ENCODE measurements at regions not wholly inside any gene's neighbourhood (a gene's known extent, or its start where the extent isn't known, plus 50 kb on each side); places are given as distances from the start of the nearest gene placed in this dataset.
"Not testable (repeated sequence)": the region's sequence is repeated elsewhere in the genome, so short reads cannot be mapped to it uniquely, and the experiment has no call there.

DNA sequence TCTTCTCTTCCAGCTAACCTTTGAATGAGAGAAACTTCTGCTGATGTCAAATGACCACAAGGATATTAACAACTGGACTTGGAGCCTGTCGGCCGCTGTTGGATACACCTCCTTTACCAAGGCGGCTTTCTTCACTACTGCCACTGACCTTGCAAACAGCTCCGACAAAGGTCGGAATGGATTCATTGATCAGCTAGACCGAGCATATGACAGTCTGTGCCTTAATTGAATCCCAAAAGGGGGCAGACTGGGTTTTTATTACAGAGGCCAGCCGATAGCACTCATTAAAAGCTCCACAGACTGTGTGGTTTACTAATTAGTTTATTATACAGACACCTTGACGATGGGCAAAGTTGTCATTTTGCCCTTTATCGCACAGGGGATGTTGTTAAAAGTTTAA, 394.5 kb downstream of the RERGL start:
- DNase-seq = no peak

DNA sequence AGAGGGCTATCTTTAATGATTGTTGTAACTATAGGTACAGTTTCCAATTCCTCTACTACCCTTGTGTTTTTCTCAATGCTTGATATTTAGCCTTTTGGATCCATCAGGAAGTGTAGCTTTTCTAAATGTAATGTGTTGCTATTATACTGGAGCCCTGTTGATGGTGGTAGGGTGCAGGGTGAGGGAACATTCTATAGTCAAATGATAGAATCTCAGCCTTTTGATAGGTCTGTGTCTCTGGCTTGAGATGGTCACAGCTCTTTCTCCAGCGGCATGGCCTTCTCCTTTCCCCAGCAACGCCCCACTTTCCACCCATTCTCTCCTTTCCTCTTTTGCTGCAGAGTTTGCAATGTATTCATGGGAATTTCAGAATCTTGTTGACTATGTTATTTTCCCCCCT, 398.6 kb downstream of the RERGL start:
- DNase-seq = no peak

DNA sequence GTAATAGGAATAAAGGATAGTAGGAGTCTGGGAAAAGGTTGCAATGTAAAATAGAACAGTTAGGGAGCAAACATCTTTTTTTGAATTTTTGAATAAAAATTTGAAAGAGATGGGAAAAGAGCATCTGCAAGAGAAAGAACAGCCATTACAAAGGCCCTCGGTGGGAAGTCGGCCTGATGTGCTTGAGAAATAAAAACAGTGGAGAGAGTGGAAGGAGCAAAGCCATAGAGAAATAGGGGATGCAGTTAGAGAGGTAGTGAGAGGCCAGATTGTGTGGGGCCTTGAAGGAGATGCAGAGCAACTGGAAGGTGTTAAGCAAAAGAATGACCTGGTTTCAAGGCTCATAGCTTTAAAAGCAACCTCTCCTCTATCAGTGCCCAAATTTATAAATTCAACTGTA, 409.8 kb downstream of the RERGL start:
- no peak for DNase-seq

DNA sequence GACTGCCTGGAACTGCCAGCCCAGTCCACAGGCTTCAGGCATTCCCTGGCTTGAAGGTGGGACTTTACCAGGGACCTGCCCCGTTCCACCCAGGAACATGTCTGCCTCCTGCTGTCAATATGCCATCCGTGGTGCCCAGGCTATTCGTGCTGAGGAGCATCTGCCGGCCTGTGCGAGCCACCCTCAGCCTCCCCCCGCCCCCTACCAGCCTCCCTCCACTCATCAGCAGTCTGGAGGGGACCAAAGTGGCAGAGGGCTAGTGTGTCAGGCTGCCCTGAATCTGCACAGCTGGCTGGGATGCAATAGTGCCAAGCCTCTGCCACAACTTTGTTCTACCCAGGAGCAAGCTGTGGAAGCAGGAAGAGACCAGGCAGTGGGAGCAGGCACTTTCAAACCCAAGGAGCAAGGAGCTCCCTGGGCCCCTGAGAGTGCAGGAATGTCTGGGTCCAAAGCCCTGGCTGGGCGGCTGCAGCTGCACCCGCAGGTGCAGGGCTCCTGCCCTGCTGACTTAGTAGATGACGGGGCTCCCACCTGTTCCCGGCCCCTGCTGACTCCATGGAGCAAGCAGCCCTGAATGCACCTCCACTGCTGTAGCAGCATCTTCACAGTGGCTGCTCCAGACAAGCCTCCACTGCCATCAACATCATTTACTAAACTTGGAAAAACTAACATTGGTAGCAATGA, 423.2 kb downstream of the RERGL start:
- DNase-seq = no peak

DNA sequence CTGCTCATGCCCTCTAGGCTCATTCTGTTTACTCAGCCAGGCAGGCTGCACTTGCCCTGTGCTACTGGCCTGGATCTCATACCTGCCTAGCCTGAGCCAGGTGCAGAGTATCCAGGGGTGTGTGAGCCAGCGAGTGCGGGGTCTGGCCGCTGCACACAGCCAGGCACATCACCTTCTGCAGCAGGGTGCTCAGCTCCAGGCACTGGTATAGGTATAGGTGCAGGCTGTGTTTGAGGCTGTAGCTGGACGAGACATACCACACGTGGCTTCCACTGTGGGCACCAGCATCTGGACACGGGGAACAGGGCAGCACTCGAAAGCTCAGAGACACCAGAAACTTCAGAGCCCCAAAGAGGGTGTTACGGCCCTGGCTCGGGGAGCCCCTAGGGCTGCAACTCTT, 424.2 kb downstream of the RERGL start:
- DNase-seq = no peak

DNA sequence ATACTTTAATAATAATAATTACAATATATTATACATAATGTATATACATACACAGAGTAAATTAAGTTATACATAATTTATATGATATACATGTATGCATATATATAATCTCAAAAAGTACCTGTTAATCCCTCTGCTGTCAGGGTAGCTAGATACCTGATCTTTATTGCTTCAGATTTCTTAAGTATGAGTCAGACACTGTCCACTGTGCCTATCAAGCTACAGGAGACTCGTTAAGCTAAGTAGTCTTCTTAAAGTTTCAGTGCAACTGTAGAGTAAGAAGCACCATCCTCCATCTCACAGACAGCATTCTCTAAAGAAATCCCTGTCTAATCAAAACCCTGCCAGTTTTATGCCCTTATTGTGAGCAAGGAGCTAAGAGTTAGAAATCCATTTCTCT, 428.7 kb downstream of the RERGL start:
- no peak for DNase-seq

DNA sequence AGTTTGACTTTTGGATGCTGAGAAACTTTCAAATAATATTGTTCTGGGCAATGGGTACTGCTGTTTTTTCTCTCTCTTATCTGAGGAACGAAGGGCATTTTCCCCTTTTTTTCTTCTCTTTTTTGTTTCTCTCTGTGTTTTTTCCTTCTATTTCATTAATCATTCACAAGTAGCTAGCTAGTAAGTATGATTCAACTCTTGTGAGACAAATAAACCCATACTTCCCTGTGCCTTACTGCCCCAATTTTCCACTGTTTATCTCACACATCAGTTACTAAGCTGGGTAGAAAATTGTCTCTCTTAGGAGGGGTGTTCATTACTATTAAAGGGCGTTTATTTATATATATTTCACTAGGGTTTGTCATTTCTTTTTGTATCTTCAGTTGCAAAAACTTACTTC, 437.6 kb downstream of the RERGL start:
- DNase-seq = no peak

DNA sequence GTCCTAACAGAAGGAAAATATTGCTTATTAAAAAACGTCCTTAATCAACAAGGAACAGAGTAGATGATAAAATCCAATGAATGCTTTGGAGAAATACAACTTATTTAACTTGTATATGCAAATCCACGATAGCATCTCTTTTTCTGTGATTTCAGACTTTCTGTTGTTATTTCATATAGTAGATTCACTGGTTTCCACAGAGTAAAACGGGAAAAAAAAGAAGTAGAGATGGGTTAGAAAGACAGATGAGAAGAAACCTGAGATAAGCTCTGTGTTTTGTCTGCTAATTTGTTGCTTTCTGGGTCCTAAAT, 447.7 kb downstream of the RERGL start:
- DNase-seq = no peak

DNA sequence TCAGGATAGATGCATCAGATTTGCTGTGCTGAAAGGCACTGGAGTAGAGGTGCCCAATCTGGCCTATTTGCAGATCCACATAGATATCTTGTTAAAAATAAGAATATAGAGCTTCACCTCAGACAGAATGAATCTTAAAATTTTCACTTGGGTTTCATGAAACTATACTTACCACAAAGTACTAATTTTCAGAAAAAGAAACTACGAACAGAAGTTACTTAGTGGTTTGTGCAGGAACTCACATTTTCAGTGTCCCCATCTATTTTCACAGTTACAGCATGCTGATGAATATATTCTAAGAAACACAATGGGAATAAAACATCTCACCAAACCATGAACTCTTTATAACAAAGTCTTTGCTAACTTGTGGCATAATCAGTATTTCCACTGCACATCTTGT, 449.4 kb downstream of the RERGL start:
- no peak for DNase-seq

DNA sequence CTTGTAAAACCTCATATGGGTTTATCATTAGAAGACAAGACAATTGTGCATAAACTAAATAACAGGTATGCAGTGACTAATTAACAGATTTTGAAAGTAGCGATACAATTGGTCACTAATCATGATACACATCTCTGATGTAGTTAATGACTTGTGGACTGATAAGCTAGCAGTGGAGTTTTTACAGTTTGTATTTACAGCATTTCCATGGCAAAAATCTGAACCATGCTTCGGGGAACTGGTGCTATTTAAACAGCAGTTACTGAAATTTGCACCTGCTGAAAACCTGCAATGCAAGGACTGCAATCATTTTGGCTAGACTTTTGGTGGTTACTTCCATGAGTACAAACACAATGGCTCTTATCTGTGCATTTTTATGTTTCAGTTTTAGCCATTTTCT, 471.2 kb downstream of the RERGL start:
- no peak for DNase-seq

DNA sequence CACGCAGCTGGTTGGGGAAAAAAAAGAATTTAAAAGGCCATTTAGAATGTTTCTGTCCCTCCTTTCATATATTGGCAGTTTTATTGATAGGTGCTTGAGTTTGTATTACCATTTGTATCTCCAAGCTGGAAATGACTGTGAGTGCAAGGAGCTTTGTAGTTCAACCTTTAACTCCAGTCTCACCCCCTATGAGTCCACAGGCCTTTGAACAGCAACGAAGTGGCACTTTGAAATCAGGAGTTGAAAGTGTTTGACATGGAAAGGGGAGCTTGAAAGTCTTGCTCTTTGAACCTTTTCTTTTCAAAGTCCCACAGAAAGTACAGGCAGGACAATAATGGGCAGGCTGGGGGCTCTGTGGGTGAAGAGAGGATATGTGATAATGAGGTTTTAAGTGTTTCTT, 480.3 kb downstream of the RERGL start:
- DNase-seq = no peak

DNA sequence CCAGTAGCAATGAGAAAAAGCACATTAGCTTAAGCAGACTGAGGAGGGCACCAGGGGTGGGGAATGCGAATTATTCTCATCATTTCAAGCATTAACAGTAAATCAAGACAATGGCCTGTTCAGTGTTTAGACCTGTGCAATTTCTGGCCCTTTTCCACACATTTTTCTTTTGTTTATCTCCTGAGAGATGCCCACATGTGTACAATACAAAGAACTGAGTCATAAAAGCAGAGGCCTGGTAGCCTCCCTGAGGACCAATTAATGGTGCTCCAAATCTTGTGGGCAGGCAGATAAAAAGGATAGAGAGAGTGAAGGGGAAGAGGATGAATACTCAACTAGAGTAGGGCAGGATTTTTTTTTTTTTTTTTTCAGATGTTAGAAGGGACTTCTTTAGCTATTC, 480.8 kb downstream of the RERGL start:
- no peak for DNase-seq

DNA sequence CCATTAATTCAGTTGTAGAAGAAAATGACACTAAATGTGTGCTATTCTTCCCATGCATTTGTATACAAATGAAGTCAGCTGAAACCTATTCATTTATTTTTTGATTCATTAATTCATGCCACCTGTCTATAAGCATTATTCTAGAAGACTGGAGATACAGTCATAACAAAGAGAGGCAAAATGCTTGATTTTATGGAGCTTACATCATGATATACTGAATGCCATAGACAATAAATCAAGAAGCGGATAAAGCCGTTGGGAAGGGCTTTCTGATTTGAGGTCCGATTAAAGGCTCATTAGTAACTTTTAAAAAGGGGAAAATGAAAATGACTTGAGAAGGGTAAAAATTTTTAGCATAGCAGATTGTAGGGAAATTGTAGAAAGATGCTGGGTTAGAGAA, 494.9 kb downstream of the RERGL start:
- no peak for DNase-seq

DNA sequence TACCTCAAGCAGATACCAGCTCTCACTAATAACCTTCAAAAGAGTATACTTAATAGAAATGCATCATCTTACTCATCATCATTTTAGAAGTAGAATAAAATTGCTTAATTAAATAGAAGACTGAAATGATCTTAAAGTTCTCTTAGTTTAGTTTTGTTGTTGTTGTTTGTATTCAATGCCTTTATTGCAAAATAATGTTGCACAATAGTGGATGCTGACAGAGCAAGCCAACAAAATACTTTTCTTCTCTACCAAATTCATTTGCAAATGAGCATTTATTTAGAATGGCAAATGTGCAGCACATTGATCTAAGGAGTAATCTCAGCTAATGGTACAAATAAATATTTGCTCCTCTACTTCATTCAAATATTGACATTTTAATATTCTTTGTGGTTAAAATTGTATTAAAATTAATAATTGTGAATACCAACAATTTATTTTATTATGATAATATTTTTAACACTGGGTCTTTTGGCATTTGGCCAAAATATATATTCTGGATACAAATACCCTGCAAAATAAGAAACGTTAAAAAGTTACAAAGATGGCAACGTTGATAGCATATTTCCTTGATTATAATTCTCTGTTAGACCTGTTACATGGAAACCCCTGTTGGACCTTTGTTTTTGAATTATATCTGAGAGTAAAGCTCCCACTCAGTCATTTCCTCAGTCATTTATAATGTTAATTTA, 496.1 kb downstream of the RERGL start:
- no peak for DNase-seq

DNA sequence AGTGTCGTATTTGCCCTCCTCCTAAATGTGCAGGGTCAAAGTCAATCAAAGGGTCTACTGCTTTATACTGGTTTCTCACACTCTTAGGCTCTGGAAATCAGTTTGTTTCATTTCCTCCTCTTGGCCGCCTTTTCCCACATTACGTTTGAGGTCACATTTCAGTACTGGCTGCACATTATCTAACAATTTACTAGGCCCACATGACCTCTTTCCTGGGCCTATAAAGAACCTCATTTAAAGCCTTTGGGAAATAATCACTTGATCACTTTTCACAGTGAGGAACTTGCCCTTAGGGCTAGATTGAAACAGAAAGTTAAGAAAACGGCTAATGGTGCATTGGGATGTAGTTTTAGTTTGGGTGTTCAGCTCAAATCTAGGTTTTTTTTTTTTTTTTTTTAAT, 497.5 kb downstream of the RERGL start:
- DNase-seq = no peak

DNA sequence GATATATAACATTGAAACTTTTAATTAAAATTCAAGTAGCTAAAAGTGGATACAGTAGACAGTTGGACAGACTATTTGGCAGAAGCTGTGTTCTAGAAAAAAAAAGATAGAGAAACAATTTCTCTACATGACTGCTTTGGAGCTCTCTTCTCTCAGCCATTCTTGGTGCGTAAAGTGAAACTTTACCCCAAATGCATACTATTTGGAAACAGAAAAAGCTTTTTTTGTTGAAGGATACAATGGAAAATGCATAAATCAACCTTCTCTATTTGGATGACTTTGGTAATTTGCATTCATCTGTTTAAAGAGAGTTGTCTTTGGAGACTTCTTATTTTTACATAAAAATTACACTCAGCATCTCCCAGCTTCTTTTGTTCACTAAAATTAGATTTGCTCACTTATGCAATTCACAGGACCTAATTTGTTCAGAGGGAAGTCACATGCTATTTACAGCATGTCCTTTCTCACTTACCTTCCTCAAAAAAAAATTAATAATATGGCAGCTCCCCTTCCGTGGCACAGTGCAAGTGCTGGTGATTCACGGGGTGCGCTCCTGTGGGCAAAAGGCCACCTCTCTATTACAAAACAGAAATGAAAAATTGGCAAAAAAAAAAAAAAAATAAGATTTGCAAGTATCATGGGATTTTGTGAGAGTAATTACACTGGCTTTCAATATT, 498.9 kb downstream of the RERGL start:
- DNase-seq = no peak

DNA sequence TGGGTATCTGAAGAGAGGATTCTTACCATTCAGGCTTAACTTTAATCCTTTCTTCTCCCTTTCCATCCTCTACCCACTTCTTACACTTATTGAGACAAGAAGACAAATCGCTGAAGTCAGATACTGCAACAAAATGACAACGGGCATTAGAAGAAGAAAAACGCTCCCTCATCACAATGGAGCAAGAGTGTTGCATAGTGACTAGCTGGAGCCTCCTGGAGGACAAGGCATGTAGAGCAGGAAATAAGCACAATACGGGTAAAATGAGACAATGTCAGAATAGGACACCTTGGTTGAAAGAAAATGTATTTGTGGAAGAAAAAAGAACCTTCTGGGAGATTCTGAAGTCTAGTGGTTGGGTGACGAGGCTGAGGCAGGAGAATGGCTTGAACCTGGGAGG, 501.0 kb downstream of the RERGL start:
- DNase-seq = no peak

DNA sequence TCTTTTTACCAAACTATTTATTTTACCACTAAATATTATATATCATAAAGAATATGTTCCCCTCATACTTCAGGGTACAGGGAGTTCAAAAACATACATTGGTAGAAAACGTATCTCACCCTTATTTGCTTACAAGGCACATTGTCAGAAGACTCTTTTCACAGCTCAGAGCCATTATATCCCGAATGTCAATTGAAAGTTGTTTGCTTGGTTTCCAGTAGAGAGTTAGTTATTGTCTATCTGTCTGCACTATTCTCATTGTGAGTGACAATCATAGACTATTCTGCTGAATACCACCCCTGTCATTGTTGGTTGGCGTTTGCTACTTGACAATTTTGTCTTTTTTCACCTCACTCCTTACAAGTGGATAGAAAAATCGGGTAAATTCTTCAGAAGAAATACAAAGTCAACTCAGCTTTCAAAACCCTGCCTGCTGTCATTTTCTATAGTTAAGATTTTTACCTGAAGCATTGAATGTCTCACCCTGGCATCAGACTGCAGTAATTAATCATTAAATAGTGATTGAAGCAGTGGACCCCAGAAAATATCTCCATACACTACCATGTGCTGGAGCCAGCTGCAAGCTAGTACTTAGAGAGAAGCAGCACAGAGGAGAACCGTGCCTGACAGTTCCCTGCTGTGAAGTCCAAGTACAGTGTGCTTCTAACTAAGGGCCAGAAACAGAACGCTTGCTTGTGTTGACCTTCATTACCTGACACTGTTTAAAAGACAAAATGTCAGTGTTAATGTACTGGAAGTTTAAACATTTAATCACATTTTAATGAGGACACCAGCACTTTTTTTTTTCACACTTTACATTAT, 510.6 kb downstream of the RERGL start:
- DNase-seq = no peak

DNA sequence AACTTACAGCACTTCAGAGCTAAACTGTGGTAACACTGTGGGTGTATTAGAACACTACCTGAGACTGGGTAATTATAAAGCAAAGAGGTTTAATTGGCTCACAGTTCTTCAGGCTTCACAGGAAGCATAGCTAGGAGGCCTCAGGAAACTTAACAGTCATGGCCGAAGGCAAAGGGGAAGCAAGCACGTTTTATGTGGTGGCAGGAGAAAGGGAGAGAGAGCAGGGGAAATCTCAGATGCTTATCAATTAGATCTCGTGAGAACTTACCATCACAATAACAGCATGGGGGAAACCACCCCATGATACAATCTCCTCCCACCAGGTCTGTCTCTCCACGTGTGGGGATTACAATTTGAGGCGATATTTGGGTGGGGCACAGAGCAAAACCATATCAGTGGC, 512.6 kb downstream of the RERGL start:
- DNase-seq = no peak

DNA sequence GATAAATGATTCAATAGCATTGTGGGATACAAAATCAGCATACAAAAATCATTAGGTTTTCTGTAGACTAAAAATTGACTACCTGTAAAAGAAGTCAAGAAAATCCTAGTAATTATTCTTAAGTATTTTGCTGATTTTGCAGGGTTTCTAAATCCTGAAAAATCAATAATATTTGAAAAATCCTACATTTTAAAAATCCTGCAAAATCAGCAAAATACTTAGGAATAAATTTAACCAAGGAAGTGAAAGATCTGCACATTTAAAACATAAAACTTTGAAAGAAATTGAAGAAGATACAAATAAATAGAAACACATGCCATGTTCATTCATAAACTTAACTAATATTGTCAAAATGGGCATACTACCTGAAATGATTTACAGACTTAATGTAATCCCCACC, 517.7 kb downstream of the RERGL start:
- no peak for DNase-seq

DNA sequence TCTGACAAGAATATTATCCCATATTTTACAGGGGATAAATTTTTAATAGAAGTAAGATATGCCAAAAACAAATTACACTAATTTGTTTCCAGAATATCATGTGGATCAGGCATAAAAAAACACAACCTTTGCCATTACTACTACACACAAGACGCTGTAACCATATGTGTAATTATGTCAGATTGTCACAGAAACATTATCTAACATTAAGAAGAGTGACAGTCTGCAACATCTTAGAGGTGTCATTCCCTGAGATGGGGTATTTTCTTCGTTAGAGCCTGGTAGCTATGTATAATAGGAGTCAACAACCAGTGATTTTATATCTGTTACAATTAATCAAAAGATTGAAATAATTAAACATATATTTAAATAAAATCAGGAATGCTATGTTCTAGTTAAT, 518.9 kb downstream of the RERGL start:
- no peak for DNase-seq

DNA sequence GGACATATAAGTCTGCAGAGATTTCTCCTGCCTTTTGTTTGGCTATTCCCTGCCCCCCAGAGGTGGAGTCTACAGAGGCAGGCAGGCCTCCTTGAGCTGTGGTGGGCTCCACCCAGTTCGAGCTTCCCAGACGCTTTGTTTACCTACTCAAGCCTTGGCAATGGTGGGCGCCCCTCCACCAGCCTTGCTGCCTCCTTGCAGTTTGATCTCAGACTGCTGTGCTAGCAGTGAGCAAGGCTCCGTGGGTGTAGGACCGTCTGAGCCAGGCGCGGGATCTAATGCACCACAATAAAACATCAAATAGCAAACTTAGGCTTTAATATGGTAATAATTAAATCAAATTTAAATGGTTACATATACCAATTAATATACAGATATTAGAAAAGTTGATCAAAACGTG, 525.4 kb downstream of the RERGL start:
- DNase-seq = not testable (repeated sequence)

DNA sequence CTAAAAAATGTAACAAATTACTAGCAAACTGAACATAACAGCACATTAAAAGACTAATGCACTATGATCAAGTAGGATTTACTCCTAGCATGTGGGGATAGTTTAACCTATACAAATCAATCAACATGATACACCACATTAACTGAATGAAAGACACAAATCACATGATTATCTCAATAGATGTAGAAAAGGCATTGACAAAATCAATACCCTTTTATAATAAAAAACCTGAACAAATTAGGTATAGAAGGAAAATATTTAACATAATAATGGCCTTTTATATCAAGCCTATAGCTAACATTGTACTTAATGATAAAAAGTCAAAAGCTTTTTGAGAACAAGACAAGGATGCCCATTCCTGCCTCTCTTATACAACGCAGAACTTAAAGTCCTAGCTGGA, 540.0 kb downstream of the RERGL start:
- no peak for DNase-seq

DNA sequence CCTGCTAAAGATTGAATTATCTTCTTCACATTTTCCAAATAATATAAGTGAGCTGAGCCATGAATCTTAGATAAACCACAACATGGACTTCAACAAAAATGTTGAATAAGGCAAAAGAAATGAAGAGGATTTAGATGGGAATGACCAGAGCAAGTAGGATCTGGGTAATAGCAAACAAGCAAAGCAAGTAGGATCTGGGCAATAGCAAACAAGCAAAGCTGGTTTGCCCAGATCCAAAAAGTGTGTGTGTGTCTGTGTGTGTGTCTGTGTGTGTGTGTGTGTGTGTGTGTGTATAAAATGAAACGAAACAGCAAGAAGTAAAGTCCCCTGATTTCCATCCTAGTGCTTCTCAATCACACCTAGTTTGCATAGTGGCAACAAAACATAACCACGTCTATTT, 549.1 kb downstream of the RERGL start:
- DNase-seq = no peak
